Neutrophil (primary cell): ENCODE measurements at regions not wholly inside any gene's neighbourhood (a gene's known extent, or its start where the extent isn't known, plus 50 kb on each side); places are given as distances from the start of the nearest gene placed in this dataset.
"Not testable (repeated sequence)": the region's sequence is repeated elsewhere in the genome, so short reads cannot be mapped to it uniquely, and the experiment has no call there.

Experiments used
- H3K27ac ChIP-seq: fragments of 200-600 bp; sonication (generic); 2 replicates; pipeline ENCODE4 v1.5.1; 2016; ENCODE audit warnings: mild to moderate bottlenecking, moderate library complexity
- H3K27me3 ChIP-seq: fragments of 200-600 bp; sonication (generic); 2 replicates; pipeline ENCODE4 v1.6.0; 2016; ENCODE audit warnings: mild to moderate bottlenecking
- H3K36me3 ChIP-seq: fragments of 200-600 bp; sonication (generic); 2 replicates; pipeline ENCODE4 v1.5.1; 2017
- H3K4me1 ChIP-seq, 2 experiments: fragments of 200-600 bp in 1 of 2; sonication (generic) in 1 of 2; 1 replicate in 1 of 2; 2 replicates in 1 of 2; pipeline versions ENCODE4 v1.5.1 to v1.6.1; 2013 to 2016; ENCODE audit warnings: low read depth in 1 of 2, low read length in 1 of 2, mild to moderate bottlenecking in 1 of 2, moderate library complexity in 1 of 2; ENCODE audit not compliant: control insufficient read depth in 1 of 2, insufficient read depth in 1 of 2
- H3K4me3 ChIP-seq, 2 experiments: fragments of 200-600 bp in 1 of 2; sonication (generic) in 1 of 2; 1 replicate in 1 of 2; 2 replicates in 1 of 2; pipeline ENCODE4 v1.5.1; 2013 to 2016; ENCODE audit warnings: low read depth in 1 of 2, low read length in 1 of 2, mild to moderate bottlenecking in 1 of 2, moderate library complexity in 1 of 2
- H3K9me3 ChIP-seq: fragments of 200-600 bp; sonication (generic); 2 replicates; pipeline ENCODE4 v1.5.1; 2016

DNA sequence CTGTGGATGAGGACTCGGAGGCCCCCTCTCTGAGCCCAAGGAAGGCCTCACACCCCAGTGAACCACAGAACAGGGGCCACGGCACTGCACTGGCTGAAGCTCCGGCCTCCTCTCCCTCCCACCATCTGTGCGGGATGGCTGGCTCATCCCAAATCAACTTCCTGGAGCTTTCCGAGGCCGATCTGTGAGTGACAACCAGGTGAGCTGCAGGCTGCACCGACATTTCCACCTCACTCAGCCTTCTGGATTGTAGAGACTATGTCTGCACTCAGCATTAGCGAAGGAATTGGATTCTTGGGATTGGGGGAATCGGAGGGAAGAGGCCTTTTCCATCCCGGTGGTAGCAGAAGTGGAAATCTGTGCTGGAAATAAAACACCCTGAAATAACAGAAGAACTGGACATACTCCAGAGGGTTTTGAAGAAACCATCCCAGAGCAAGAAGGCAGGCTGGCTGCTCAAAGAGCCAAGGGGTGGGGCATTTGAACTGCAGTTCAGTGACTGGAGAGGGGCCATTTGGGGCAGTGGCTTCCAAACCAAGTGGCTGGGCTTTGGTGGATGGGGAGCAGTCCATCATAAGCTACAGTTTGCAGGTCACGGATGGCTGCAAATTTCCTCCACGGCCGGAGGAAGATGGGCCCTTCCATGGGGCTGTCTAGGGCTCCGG, 118.5 kb downstream of the NPIPB11 start:
- H3K27me3 ChIP-seq = peaks cover 10% of the 10 kb centered on the region
- not testable (repeated sequence) for H3K36me3 ChIP-seq, H3K9me3 ChIP-seq, H3K27ac ChIP-seq, H3K4me3 ChIP-seq, H3K4me1 ChIP-seq

DNA sequence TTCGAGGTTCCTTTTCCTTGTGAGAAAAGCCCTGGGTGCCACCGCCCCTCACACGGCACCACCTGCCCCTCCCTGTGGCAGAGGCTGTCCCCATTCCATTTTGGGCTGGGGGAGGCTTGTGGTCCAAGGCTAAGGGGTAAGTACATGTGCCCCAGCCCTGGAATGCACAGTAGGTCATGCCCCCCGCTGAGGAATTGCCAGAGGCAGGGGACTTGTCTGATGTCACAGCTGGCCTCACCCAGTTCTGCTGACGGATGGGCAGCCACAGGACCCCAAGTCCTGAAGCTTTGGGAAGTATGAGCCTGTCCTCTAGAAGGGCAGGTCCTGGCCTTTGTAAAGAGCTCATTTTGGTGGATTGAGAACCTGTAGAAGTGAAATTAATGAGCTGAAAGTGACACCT, 119.3 kb downstream of the NPIPB11 start:
- not testable (repeated sequence) for H3K4me1 ChIP-seq, H3K27ac ChIP-seq, H3K36me3 ChIP-seq, H3K9me3 ChIP-seq, H3K4me3 ChIP-seq
- peaks cover 10% of the 10 kb centered on the region for H3K27me3 ChIP-seq

GRCh38 chr16:29286796-29287195, 119.7 kb downstream of the NPIPB11 start:
- H3K27ac ChIP-seq, H3K36me3 ChIP-seq, H3K9me3 ChIP-seq, H3K4me1 ChIP-seq, H3K4me3 ChIP-seq: not testable (repeated sequence)
- H3K27me3 ChIP-seq = peaks cover 10% of the 10 kb centered on the region

DNA sequence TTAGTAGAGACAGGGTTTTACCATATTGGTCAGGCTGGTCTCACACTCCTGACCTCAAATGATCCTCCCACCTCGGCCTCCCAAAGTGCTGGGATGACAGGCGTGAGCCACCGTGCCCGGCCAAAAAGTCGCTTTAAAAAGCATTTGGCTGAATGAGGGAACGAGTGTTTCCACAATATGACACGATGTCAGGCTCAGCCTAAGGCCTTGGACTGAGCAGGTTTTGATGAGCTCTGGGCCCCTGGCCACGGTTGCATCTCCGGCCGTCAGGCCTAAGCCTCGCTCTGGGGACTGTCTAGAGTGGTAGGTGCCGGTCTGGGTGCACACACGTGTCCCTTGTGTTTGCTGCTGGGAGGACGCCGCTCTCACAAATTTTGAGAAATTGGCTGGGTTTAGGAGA, 120.3 kb downstream of the NPIPB11 start:
- not testable (repeated sequence) for H3K27ac ChIP-seq, H3K36me3 ChIP-seq, H3K4me1 ChIP-seq, H3K9me3 ChIP-seq, H3K4me3 ChIP-seq
- peaks cover 10% of the 10 kb centered on the region for H3K27me3 ChIP-seq

DNA sequence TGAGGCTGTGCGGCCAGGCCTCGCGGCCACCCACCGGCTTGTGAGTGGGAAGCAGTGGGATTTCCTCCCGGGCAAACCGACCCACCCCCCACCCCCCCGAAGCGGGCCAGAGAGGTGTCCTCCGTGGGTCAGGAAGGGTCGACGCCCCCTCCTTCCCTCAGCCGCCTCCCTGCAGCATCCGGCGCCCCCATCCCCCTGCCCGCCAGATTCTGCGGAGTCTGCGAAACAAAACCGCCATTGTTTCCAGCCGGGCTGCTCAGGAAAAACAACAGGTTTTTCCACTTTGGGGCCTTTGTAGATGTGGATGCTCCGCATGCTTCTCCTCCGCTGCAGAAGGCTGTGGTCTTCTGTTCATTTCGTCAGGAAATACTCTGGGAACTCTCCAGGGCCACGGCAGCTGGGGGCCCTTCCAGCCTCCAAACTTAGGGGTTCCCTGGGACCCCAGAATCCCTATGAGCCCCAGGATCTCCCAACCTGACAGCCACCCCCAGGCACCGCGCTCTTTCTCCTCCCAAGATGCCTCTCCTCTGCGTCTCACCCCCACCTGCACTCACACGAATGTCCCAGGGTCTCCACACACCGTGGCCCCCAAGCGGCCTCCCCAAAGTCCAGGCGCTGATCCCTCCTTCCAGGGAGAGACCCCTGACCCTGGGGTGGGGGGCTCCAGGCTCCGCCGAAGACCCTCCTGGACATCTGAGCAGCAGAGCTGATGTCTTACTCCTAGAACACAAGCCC, 121.2 kb downstream of the NPIPB11 start:
- H3K4me1 ChIP-seq, H3K27me3 ChIP-seq, H3K9me3 ChIP-seq, H3K36me3 ChIP-seq, H3K4me3 ChIP-seq, H3K27ac ChIP-seq: not testable (repeated sequence)

DNA sequence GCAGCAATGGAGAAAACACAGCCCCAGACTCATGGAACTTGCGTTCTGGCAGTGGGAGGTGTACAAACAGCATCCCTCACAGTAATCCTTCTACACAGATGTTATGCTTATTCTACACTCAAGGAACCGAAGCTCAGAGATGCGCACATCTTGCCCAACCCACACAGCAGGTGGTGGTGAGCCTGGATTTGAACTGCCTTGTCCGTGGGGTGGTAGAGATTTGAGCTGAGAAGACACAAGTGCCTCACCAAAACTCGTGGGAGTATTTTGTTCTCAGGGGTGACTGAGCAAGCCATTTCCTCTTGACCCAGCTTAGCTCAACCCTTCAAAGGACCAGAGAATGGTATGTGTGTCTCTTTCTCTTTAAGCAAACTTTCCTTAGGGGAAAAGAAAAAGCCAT, 121.8 kb downstream of the NPIPB11 start:
- H3K4me1 ChIP-seq, H3K27ac ChIP-seq, H3K27me3 ChIP-seq, H3K36me3 ChIP-seq, H3K9me3 ChIP-seq, H3K4me3 ChIP-seq: not testable (repeated sequence)

- H3K27ac ChIP-seq, H3K36me3 ChIP-seq, H3K9me3 ChIP-seq, H3K4me1 ChIP-seq, H3K27me3 ChIP-seq, H3K4me3 ChIP-seq: not testable (repeated sequence)
These were observed 122.4 kb downstream of the NPIPB11 start for GRCh38 chr16:29284159-29284558.

DNA sequence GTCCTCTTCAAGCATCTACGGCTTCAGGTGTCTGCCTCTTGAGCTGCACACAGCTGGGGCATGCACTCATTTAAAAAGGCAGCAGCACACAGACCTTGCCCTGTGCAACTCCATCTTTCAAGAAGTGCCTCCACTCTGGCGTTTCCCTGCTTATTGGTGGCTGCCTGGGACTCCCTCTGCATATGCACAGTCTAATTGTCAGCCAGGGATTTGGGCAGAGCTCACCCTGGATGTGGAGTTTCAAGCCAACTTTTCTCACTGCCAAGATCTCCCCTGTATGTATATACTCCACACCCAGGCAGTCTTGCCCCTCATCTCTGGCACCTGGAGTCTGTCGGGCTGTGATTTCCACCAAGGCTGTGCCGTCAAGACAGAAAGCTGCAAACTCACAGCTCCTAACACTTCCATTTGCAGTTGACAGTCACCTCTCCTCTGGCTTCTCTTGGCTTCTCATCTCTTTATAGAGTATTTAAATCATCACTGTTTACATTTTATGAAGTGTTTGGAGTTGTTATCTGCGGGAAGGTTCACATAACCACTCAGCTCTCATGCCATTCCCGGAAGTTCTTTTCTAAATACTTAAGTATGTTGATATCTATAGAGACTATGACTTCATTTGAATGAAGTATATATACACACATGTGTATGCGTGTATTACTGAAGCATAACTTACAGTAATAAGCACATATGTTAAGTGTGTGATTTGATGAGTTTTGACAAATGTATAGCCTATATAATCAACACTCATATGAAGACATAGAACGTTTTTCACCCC, 128.2 kb downstream of the NPIPB11 start:
- not testable (repeated sequence) for H3K36me3 ChIP-seq, H3K4me3 ChIP-seq, H3K4me1 ChIP-seq, H3K27ac ChIP-seq, H3K9me3 ChIP-seq, H3K27me3 ChIP-seq

GRCh38 chr16:29276446-29276845, 130.1 kb downstream of the NPIPB11 start:
- not testable (repeated sequence) for H3K27me3 ChIP-seq, H3K36me3 ChIP-seq, H3K27ac ChIP-seq, H3K9me3 ChIP-seq, H3K4me1 ChIP-seq, H3K4me3 ChIP-seq

GRCh38 chr16:29274055-29275035, 132.2 kb downstream of the NPIPB11 start:
- not testable (repeated sequence) for H3K27me3 ChIP-seq, H3K4me1 ChIP-seq, H3K36me3 ChIP-seq, H3K4me3 ChIP-seq, H3K27ac ChIP-seq, H3K9me3 ChIP-seq

- not testable (repeated sequence) for H3K27me3 ChIP-seq, H3K4me3 ChIP-seq, H3K27ac ChIP-seq, H3K36me3 ChIP-seq, H3K4me1 ChIP-seq, H3K9me3 ChIP-seq
These were observed 133.0 kb downstream of the NPIPB11 start for GRCh38 chr16:29273298-29274054.

- H3K4me3 ChIP-seq, H3K27ac ChIP-seq, H3K4me1 ChIP-seq, H3K27me3 ChIP-seq, H3K36me3 ChIP-seq, H3K9me3 ChIP-seq: not testable (repeated sequence)
These were observed 134.5 kb downstream of the NPIPB11 start for GRCh38 chr16:29271721-29272675.
